IPS-NIHi7 (cell line): ENCODE measurements at regions not wholly inside any gene's neighbourhood (a gene's known extent, or its start where the extent isn't known, plus 50 kb on each side); places are given as distances from the start of the nearest gene placed in this dataset.

Experiments used
- DNase-seq: peaks from one replicate; pipeline ENCODE4 v3.0.0; 2012; ENCODE audit warnings: mixed read lengths; ENCODE audit errors: extremely low spot score

GRCh38 chrX:155694649-155695048 is 81.9 kb upstream of the TMLHE start:
- DNase-seq: no peak

DNA sequence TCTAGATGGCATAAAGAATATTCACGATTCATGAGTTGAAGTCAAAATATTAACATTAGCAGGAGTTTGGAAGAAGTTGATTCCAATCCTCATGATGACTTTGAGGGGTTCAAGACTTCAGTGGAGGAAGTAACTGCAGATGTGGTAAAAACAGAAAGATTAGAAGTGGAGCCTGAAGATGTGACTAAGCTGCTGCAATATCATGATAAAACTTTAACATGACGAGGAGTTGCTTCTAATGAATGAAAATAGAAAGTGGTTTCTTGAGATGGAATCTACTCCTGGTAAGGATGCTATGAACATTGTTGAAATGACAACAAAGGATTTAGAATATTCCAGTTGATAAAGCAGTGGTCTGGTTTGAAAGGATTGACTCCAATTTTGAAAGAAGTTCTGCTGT is 70.1 kb upstream of the TMLHE start:
- DNase-seq: no peak

DNA sequence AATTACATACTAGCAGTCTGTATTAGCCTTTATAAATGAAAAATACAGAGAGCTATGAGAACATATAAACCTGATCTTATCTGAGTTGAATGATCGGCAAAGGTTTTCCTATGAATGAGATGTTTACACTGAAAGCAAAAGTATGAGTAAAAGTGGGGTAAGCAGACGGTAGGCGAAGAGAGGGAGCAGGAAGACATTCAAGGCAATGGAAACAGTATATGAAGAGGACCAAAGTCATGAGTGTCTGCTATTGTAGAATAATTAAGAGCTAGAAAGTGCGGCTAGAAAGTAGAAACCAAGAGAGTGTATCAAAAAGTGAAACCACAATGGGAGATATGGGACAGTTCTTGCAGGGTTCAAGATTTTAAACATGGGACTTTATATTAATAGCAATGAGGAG is 67.0 kb upstream of the TMLHE start:
- DNase-seq: no peak

DNA sequence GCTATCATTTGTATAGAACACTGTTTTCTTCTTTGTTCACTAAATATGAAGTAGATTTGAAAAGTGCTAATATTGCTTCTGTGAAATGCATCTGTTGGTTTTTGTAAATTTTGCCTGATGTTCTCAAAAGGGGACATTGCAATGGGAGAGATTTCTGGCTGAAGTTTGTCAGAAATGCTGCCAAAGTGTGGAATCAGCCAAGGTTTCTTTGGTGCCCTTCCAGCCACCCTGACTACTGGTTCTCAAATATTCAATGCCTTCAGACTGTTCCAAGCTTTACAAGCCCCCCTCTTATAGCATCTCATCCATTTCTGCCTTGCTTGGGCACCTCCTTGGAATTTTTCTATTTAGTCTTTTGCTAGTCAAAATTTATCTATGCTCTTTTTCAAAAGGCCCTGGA is 60.6 kb upstream of the TMLHE start:
- DNase-seq: no peak

GRCh38 chrX:155666741-155667140 is 54.0 kb upstream of the TMLHE start:
- no peak for DNase-seq
